ENCODE measurements at regions not wholly inside any gene's neighbourhood (a gene's known extent, or its start where the extent isn't known, plus 50 kb on each side); places are given as distances from the start of the nearest gene placed in this dataset.

DNA sequence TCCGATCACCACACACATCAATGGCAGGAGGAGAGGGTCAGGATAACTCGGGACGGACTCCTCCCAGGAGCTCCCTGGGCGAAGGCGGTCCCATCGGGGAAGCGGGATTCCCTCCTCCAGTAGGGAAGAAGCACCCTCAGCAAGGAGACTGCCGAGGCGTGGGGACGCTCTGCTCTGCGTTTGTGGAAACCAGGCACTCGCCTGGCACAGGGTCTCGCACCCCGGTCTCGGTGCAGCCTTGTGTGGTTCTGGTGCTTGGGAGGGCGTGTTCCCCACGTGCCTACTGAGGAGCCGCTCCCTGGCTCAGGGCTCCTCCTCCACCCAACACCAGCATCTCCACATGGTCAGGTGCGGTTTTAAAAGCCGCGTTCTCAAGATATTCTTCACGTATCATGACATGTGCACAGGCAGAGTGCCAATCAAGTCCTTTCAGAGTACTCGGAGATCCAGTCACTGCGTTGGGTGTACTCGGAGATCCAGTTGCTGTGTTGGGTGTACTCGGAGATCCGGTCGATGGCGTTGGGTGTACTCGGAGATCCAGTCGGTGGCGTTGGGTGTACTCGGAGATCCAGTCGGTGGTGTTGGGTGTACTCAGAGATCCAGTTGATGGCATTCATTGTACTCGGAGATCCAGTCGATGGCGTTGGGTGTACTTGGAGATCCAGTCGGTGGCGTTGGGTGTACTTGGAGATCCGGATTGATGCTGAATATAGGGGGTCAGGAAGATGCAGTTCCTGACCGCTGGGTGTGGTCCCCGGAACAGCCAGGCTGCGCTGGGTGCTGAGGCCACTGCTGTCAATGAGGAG lies 117.5 kb downstream of the RTP5 start:
- TF ChIP-seq, protein P1, sequence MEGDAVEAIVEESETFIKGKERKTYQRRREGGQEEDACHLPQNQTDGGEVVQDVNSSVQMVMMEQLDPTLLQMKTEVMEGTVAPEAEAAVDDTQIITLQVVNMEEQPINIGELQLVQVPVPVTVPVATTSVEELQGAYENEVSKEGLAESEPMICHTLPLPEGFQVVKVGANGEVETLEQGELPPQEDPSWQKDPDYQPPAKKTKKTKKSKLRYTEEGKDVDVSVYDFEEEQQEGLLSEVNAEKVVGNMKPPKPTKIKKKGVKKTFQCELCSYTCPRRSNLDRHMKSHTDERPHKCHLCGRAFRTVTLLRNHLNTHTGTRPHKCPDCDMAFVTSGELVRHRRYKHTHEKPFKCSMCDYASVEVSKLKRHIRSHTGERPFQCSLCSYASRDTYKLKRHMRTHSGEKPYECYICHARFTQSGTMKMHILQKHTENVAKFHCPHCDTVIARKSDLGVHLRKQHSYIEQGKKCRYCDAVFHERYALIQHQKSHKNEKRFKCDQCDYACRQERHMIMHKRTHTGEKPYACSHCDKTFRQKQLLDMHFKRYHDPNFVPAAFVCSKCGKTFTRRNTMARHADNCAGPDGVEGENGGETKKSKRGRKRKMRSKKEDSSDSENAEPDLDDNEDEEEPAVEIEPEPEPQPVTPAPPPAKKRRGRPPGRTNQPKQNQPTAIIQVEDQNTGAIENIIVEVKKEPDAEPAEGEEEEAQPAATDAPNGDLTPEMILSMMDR (conservative IDR thresholded peaks at IDR 0.05): no peak
- no peak for TF ChIP-seq ZFX (IDR thresholded peaks at IDR 0.05)
